GM21619 (cell line): ENCODE measurements at regions not wholly inside any gene's neighbourhood (a gene's known extent, or its start where the extent isn't known, plus 50 kb on each side); places are given as distances from the start of the nearest gene placed in this dataset.

Experiments used
- ATAC-seq: cut with Tn5 transposase; IDR thresholded peaks from one replicate; pipeline ENCODE4 v1.9.1; 2021; ENCODE audit not compliant: unreplicated experiment

DNA sequence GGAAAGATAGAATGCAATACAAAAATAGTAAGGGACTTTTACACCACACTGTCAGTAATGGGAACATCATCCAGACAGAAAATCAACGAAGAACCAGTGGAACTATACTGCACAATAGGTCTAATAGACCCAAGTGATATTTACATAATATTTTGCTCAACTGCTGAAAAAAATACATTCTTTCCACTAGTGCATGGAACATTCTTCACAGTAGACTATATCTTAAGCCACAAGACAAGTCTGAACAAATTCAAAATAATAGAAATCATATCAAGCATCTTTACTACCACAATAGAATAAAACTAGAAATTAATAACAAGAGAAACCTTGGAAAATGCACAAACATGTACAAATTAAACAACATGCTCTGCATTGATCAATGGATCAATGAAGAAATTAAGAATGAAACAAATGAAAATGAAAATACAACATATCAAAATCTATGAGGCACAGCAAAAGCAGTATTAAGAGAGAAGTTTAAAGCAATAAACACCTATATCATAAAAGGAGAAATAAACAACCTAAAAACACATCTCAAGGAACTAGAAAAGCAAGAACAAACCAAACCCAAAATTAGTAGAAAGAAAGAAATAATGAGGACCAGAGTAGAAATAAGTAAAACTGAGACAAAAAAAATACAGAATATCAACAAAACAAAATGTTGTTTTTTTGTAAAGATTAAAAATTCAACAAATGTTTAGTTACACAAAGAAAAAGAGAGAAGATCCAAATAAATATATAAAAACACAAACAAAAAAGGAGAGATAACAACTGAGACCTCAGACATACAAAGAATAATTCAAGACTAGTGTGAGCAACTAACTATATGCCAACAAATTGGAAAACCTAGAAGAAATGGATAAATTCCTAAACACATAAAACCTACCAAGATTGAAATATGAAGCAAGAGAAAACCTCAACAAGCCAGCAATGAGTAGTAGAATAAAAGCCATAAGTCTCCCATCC is 51.5 kb upstream of the ANTXR2 start:
- ATAC-seq, result no peak
